ENCODE measurements at regions not wholly inside any gene's neighbourhood (a gene's known extent, or its start where the extent isn't known, plus 50 kb on each side); places are given as distances from the start of the nearest gene placed in this dataset.

GRCh38 chr13:99863789-99864626, 107.6 kb downstream of the ZIC5 start:
- Mint-ChIP-seq H3K9me3 (no peaks in the 10 kb centered on the region), H3K27me3 (ENCODE audit: low read depth in 3 of 3) (peaks cover 0 to 3% (median 0%) of the 10 kb centered on the region in 3 donors), H3K4me3 (no peak overlapping the region), H3K27ac (peak overlapping the region in 1 of 7 donors; percentile 5), H3K36me3 (no peaks in the 10 kb centered on the region), H3K4me1 (no peaks in the 10 kb centered on the region)
- Histone ChIP-seq H3K4me3 (replicated peaks in 1 of 3; ENCODE audit: low read depth in 2 of 3, low read length in 3 of 3) (no peak overlapping the region), H3K9me3 (replicated peaks in 1 of 2; ENCODE audit: control insufficient read depth in 1 of 2, insufficient read depth in 1 of 2, low read length in 2 of 2) (no peaks in the 10 kb centered on the region), H3K4me1 (ENCODE audit: control insufficient read depth in 1 of 2, insufficient read depth in 2 of 2, low read length in 2 of 2) (no peaks in the 10 kb centered on the region), H3K27me3 (ENCODE audit: control insufficient read depth in 2 of 2, insufficient read depth in 2 of 2, low read length in 2 of 2) (no peaks in the 10 kb centered on the region), H2AFZ (ENCODE audit: insufficient read depth, low read depth, low read length, poor library complexity, severe bottlenecking) (no peak overlapping the region), H3K4me2 (replicated peaks; ENCODE audit: extremely low read depth, low read length, poor library complexity, severe bottlenecking) (no peak overlapping the region), H3K36me3 (replicated peaks in 1 of 2; ENCODE audit: control insufficient read depth in 1 of 2, insufficient read depth in 2 of 2, low read length in 2 of 2) (no peaks in the 10 kb centered on the region), H3K9ac (ENCODE audit: insufficient read depth, low read length, poor library complexity, severe bottlenecking) (no peak overlapping the region), H3K79me2 (ENCODE audit: insufficient read depth, low read length) (no peaks in the 10 kb centered on the region), H3K27ac (ENCODE audit: low read depth in 1 of 2, low read length in 2 of 2) (no peak overlapping the region), H4K20me1 (ENCODE audit: insufficient read depth, low read length) (no peaks in the 10 kb centered on the region)
- WGBS (ENCODE audit: insufficient coverage), result 98% methylated on average over 8 of the region's 14 CpGs
- intact Hi-C loops (cut with micrococcal nuclease), result no loop called here
- DNase-seq, result no peak
- TF ChIP-seq CTCF (IDR thresholded peaks at IDR 0.05), result no peak

GRCh38 chr13:99862244-99862643, 109.3 kb downstream of the ZIC5 start:
- no peak overlapping the region for H3K27ac Mint-ChIP-seq
- TF ChIP-seq CTCF (IDR thresholded peaks at IDR 0.05), result no peak
- no peaks in the 10 kb centered on the region for H3K36me3 Mint-ChIP-seq
- Histone ChIP-seq H3K36me3 (replicated peaks in 1 of 2; ENCODE audit: control insufficient read depth in 1 of 2, insufficient read depth in 2 of 2, low read length in 2 of 2) (no peaks in the 10 kb centered on the region), H3K79me2 (ENCODE audit: insufficient read depth, low read length) (no peaks in the 10 kb centered on the region), H3K27me3 (ENCODE audit: control insufficient read depth in 2 of 2, insufficient read depth in 2 of 2, low read length in 2 of 2) (no peaks in the 10 kb centered on the region), H3K4me2 (replicated peaks; ENCODE audit: extremely low read depth, low read length, poor library complexity, severe bottlenecking) (no peak overlapping the region), H3K9me3 (replicated peaks in 1 of 2; ENCODE audit: control insufficient read depth in 1 of 2, insufficient read depth in 1 of 2, low read length in 2 of 2) (no peaks in the 10 kb centered on the region), H3K4me3 (replicated peaks in 1 of 3; ENCODE audit: low read depth in 2 of 3, low read length in 3 of 3) (no peak overlapping the region), H3K9ac (ENCODE audit: insufficient read depth, low read length, poor library complexity, severe bottlenecking) (no peak overlapping the region), H2AFZ (ENCODE audit: insufficient read depth, low read depth, low read length, poor library complexity, severe bottlenecking) (no peak overlapping the region), H3K4me1 (ENCODE audit: control insufficient read depth in 1 of 2, insufficient read depth in 2 of 2, low read length in 2 of 2) (no peaks in the 10 kb centered on the region), H3K27ac (ENCODE audit: low read depth in 1 of 2, low read length in 2 of 2) (no peak overlapping the region), H4K20me1 (ENCODE audit: insufficient read depth, low read length) (no peaks in the 10 kb centered on the region)
- 85% methylated on average over 3 of the region's 3 CpGs for WGBS (ENCODE audit: insufficient coverage)
- no peaks in the 10 kb centered on the region for H3K9me3 Mint-ChIP-seq
- intact Hi-C loops (cut with micrococcal nuclease), result no loop called here
- no peaks in the 10 kb centered on the region for H3K4me1 Mint-ChIP-seq
- DNase-seq, result no peak
- no peak overlapping the region for H3K4me3 Mint-ChIP-seq
- peaks cover 0 to 3% (median 0%) of the 10 kb centered on the region in 3 donors for H3K27me3 Mint-ChIP-seq (ENCODE audit: low read depth in 3 of 3)
